GM21390 (cell line): ENCODE measurements at regions not wholly inside any gene's neighbourhood (a gene's known extent, or its start where the extent isn't known, plus 50 kb on each side); places are given as distances from the start of the nearest gene placed in this dataset.
"Not testable (repeated sequence)": the region's sequence is repeated elsewhere in the genome, so short reads cannot be mapped to it uniquely, and the experiment has no call there.

Experiments used
- ATAC-seq: cut with Tn5 transposase; IDR thresholded peaks from one replicate; pipeline ENCODE4 v1.9.1; 2021; ENCODE audit not compliant: unreplicated experiment

DNA sequence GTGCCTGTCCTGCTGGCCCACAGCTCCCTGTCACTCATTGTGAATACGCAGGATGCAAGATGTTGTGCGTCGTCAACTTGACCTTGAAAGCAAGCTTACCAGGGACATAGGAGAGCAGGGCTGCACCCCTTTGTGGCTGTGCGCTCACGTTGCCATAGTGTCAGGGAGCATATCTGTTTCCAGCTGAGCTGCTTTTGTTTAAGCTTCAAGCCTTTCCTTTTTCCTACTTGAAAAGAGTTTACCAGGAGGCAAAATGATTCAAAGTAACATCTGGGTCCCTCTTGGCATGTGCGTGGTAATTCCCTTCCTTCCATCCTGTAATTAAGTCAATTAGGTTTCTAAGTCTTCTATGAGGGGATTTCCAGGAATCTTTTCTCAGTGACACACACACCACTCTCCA lies 537.1 kb downstream of the AJAP1 start:
- ATAC-seq, result no peak

DNA sequence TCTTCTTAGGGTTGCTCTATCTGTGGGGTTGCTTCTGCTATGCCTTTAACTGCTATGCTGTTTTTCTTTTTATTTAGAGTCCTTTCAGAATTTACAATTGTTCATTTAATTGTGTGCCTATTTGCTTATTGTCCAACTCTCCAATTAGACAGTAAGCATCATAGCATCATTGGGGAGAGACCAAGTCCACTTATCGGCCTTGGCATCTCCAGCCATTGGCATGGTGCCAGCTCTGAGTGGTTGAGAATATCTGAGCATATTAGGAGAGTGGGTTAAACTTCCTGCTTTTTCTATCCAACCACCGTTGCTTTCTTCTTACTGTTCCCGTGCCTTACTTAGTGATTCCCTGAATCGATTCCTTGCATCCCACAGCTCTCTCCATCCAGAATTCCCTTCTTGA lies 535.0 kb downstream of the AJAP1 start:
- no peak for ATAC-seq

DNA sequence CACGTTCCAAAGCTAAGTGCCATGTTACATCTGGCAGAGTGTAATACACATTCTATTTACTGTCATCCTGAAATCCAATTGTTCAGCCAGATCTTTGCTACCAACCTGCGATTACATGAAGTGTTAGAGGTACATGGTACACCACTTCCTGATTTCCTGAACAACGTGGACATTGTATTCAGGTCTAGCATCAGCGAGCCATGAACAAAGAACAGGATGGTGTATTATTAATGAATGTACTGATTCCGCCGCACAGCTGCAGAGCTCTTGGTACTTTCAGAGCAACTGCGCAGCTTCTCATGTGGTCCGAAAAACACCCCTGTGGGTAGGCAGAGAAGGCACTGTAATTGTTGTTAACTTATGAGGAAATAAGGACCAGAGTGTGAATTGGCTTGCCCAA lies 511.4 kb downstream of the AJAP1 start:
- ATAC-seq, result no peak

DNA sequence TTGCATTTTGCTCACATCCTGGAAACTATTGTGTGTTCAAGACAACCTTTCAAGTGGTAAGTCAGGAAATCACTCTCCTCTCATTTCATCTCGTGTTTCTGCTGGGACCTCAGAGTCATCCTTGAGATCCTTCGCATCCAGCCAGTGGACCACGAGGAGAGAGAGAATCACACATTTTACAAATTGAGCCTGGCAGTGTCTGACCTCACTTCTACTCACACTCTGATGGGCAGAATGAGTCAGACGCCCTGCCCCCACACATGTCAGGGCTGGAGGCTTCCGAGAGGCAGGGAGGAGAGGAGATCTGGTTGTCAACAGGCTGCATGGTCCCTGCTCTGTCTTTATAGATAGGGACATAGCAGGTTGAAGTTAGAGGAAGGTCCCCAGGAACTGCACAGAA lies 509.7 kb downstream of the AJAP1 start:
- no peak for ATAC-seq

DNA sequence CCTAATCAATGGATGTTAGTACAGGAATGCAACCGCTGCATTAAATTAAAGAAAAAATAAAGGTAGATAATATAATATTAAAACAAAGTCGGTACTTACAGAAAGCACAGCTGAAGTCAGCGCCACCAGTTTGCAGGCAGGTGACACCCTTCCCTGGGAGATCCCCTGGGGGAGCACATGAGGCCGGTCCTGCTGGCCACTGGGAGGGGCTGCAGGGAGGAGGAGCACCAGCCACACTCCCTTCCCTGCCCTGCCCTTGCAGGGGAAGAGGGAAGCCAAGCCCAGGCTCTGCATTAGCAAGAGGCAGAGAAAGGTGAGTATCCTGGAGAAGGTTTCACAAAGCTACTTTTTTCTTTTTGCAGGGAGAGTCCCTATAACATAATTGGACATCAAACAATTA lies 507.0 kb downstream of the AJAP1 start:
- no peak for ATAC-seq

DNA sequence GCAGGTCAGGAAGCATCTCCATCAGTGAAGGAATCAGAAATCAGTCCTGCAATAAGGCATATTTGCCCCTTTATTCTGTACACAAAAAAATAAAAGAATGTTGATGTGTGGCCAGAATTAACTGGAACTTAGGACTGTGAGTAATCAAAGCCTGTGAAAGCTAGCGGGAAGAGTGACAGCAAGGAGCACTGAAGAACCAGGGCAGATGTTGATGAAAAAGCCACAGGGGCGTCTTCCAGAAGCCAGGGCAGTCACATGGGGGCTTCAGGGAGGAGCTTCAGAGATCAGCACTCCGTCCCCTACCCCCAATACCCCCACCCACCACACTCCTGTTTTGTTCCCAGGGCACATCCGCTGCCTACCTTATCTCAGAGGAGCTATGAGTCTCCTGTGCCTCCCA lies 502.8 kb downstream of the AJAP1 start:
- ATAC-seq, result no peak

DNA sequence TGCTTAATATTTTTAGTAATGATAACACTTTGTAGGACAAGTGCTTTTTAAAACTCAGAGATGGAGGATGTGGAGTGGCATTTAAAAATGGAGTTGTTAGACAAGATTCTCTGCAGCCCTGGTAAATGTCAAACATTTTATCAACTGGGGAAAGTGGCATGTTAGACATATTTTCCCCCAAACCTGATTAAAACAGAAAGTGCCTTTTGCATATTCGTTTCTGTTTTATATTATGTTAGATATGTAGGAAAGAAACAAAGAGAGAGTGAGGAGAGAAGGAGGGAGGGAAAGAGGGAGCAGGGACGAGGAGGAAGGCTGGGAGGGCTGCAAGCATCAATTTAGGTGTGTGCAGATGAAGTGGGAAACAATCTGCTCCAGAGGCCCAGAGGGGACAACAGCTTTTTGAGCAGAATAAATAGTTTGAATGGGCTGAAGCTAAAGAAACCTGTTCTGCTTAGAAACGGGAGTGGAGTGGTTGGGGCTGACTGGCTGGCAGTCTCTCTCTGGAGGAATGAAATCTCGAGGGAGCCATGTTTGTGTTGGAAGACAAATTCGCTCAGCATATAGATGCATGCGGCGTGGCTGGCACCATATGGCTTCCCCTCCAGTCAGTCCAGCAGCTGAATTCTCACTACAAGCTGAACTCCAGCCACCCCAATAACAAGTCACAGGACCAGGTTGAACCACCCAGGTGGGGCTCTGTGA lies 502.2 kb downstream of the AJAP1 start:
- no peak for ATAC-seq

DNA sequence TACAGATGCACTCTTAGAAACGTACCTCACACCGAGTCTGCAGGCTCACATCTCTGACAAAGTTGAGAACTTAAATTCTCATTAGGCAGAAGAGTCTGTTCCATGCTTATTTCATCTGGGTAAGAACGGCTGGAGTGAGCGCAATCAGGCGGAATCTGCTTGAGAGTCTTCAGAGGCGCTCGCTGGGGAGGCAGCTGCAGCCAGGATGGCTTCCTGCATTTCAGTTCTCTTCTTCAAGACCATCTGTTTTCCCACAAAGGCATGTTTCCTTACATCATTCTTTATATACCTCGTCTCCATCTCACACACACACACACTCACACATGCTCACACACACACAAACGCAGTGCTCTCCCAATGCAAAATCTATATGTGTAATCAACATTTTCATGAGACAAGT lies 497.1 kb downstream of the AJAP1 start:
- ATAC-seq, result no peak

DNA sequence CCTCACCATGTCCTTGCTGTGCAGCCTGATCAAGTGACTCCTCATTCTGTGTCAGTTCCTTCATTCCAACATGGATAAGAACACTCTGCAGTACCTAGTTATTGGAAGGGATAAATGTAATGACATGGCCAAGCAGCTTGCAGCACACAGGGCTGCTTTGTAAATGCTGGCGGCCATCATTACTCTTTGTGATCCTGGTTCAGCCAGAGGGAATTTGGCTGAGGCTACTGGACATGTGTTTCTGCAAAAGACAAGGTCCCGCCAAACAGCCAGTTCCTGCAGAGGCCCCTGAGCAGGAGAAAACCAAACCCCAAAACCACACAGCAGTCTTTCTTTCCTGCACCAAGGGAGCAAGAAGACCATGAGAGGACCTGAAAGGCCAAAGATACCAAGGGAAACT lies 495.8 kb downstream of the AJAP1 start:
- ATAC-seq, result no peak

DNA sequence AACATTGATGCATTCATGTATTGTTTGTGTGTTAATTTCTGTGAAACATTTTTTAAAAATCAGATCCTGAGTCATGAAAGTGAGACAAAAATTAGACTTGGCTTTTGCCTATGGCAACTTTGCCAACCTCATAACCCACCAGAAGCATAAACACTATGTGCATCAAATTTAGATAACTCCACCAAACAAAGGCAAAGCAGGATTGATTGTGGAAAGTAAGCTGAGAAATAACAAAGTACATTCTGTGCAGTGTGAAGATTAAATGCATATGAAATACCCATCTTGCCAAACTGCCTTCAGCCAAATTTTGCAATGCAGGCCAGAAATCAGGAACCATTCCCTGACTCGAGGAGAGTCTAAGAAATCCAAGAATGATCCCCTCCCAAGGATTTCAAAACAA lies 493.4 kb downstream of the AJAP1 start:
- no peak for ATAC-seq

DNA sequence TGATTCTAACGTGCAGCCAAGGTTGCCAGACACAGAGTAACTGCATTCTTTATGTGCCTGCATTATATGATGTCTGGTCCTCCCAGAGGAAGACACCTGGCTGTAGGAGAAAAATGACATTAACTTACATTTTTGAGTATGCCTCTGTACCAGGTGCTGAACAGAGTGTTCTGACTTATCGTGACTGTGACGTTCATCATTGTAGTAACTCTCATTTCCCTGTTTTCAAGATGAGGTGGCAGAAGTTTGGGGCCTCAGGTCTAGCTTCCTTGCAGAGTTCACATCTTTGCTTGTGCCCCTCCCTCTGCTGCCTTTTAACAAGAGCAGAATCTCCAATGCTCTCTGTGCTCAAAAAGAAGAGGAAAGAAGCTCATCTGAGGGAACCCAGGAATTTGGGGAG lies 488.0 kb downstream of the AJAP1 start:
- no peak for ATAC-seq

DNA sequence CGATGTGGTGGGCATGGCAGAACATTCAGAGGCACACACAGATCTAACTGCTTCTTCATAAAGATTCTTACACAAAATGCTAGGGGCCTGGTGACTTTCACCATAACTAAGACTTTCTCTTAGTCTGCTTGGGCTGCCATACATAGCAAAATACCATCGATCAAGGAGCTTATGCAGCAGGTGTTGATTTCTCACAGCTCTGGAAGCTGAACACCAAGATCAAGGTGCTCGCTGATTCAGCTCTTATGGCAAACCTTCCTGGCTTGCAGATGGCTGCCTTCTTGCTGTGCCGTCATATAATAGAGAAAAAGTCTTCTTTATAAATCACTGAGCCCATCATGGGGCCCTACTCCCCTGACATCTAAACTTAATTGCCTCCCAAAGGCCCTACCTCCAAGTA lies 487.3 kb downstream of the AJAP1 start:
- ATAC-seq, result no peak

DNA sequence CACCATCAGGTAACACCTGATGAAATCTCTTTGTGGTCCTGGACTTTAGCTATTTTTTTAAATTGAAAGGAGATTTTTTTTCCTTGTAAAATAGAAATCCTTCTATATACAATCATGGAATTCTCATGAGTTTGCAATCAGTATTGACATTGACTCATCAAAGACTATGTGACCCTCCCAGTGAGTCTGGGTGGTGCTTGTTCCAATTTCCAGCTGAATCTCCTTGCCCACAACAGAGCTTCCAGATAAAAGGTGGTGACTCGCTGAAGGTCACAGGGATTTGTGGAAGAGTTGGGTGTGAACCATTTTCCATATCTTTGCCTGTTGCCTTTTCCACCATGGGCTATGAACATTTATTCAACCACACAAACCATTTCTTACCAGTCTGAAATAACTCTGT lies 486.6 kb downstream of the AJAP1 start:
- no peak for ATAC-seq

DNA sequence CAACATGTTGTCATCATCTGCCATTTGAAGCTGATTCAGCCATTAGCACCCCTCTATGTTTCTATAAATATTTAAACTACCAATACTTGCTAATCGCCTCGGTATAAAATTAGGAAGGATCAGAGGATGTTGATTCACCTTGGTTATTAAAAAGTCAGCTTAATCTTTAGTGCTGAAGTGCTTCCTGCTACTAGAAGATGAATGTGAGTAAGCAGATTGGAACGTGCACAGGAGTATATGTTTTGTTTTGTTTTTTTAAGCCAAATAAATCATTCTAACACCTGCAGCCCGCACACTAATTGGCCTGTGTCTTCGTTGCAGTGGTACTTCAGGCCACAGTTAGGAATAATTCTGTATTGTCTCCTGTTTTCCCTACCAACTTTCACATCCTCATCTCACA lies 485.7 kb downstream of the AJAP1 start:
- ATAC-seq, result no peak

DNA sequence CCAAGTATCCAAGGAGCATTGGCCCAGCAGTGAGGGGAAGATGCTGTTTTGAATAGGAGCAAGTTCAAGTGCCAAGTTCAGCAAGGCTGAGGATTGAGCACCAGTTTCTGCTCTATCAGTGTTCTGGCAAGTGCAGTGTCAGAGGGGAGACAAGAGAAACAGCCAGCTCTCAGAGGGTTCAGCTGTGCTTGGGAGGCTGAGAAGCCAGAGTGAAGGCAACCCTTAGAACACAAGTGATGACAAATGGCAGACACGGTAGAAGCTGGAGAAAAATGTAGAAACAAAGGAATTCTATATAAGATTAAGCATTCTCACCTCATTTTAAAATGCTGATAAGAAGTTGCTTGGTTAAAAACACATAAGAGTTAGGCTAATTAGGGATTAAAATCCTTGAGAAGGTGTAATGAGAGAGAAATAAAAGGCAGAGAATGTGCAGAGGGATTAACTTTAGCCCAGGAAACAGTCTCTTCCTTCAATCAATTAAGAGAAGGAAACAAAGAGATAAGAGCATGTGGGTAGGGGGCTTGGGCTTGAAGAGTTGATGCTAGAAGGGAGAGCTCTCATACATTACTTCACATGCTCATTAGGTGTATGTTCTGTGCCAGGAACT lies 475.4 kb downstream of the AJAP1 start:
- no peak for ATAC-seq

DNA sequence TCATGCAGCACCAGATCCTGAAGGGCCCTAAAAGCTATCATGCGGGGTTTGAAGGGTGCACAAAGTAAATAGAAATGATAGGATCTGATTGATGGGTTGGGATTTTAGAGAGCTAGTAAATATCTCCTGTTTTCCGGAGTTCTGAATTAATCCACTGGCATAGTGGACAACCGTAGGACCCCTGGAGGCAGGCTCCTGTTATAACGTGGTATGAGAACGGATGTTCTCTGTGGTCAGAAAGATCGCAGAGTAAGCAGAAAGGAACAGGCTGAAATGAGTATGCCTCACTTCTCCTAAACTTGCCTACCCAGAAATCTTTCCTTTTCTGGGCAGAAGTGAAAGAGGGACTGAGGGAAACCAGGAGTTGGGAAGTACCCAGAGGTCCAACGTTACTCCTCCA lies 470.8 kb downstream of the AJAP1 start:
- ATAC-seq, result no peak

DNA sequence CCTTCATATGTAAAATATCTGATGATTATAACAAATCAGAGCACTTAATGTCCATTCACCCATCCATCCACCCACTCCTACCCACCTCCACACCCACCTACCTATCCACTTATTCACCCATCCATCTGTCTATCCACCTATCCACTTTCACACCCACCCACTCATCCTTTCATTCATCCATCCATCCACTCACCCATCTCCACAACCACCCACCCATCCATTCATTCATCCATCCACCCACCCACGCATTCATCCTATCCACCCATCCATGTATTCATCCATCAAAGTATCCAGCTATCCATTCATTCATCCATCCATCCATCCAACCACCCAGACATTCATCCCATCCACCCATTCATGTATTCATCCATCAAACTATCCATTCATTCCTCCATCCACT lies 466.1 kb downstream of the AJAP1 start:
- no peak for ATAC-seq

DNA sequence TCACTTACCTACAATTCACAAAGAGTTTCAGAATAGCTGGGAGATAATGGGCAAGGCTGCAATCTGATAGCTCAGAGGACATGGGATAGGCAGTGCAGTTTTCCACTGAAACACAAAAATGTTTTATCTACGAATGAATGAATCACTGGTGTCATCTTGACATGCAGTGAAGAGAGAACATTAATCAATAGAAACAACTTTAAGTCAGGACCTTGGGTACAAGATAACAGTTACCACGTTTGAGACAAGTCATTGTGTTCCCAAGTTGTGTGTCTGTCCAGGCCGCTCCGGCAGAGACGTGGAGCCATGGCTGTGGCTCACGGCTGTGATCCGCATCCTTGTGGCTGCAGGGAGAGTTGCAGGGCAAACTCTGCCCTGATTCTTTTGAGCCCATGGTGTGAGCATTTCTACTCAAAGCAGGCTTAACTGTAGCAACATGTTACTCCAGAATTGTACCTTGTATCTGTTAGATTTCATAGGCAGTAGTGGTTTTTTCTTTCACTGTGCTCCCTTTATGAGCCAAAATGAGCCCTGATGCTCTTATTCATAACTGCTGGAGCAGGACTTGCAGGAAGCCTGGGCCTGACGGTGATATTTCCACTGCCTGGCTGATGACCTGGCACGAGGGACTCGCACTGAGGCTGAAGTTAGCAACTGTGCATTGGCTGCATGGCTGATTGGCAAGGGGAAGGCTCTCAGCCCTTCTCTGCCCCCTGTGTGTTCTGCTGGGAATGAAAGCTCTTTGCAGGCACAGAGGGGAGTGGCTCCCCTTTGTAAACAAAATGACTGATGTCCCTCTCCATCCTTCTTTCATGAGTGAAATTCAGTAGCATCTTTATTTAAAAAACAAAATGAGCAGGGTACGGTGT lies 465.2 kb downstream of the AJAP1 start:
- ATAC-seq, result no peak

DNA sequence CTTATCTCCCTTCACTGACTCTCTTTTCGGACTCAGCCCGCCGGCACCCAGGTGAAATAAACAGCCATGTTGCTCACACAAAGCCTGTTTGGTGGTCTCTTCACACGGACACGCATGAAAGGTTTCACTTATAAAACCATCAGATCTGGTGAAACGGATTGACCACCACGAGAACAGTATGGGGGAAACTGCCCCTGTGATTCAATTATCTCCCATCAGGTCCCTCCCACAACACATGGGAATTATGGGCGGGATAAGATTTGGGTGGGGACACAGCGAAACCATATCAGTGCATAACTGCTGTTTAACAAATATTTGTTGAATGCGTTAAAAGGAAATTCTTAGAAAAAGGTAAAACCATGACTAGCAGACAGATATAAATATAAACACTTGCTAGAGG lies 464.4 kb downstream of the AJAP1 start:
- ATAC-seq, result not testable (repeated sequence)

DNA sequence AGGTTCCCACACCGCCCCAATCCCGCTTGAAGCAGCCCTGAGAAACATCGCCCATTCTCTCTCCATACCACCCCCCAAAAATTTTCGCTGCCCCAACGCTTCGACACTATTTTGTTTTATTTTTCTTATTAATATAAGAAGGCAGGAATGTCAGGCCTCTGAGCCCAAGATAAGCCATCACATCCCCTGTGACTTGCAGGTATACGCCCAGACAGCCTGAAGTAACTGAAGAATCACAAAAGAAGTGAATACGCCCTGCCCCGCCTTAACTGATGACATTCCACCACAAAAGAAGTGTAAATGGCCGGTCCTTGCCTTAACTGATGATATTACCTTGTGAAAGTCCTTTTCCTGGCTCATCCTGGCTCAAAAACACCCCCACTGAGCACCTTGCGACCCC lies 463.9 kb downstream of the AJAP1 start:
- not testable (repeated sequence) for ATAC-seq

DNA sequence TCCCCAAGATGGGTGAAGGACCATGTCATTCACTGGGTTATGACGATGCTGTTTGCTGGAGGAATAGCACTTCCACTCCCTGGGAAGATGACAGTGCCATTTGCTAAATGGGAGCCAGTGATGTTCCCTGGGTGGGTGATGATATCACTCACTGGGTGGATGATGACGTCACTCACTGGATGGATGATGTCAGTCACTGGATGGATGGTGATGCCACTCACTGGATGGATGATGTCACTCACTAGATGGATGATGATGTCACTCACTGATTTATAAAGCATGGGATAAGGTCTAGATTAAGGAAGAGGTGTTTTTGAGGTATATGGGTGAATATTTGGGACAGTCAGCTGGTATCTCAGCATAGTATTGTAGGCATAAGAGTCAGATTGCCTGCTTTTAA lies 457.2 kb downstream of the AJAP1 start:
- ATAC-seq, result no peak

DNA sequence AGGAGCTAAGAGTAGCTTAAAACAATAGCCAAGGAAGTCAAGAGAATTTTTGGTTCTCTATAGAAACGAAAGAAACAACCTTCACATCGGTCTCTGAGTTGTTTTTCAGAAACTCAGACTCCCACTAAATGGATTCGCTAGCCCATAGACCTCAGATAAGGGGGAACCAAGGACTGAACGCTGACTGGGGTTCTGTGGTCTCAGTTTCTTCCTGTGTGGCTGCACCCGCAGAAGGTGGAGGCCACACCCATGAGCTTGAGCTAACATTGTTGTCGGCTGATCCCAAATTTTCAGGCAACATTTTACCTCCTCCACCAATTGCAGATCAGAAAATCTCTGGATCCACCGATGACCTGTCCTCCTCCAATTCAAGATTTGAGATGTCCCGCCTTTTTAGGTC lies 456.1 kb downstream of the AJAP1 start:
- no peak for ATAC-seq
